H9 (cell line): ENCODE measurements at regions not wholly inside any gene's neighbourhood (a gene's known extent, or its start where the extent isn't known, plus 50 kb on each side); places are given as distances from the start of the nearest gene placed in this dataset.

Source experiments
- DNase-seq: peaks from one replicate; pipeline ENCODE4 v3.0.0-alpha.2; 2017
- H2AFZ ChIP-seq: one replicate; pipeline ENCODE4 v1.6.1; 2013; ENCODE audit warnings: mild to moderate bottlenecking, low read length, control low read depth, moderate library complexity
- H2AK5ac ChIP-seq: 2 replicates; pipeline ENCODE4 v1.6.1; 2013; ENCODE audit warnings: low read length, control low read depth, mixed read lengths; ENCODE audit not compliant: insufficient read length
- H2BK120ac ChIP-seq: one replicate; pipeline ENCODE4 v1.6.1; 2013; ENCODE audit warnings: low read depth, mild to moderate bottlenecking, low read length, control low read depth, inconsistent platforms; ENCODE audit not compliant: poor library complexity, severe bottlenecking
- H2BK12ac ChIP-seq: 2 replicates; pipeline ENCODE4 v1.6.1; 2013; ENCODE audit warnings: low read length, control low read depth, mixed read lengths, low read depth; ENCODE audit not compliant: insufficient read length
- H2BK15ac ChIP-seq: 2 replicates; pipeline ENCODE4 v1.6.1; 2013; ENCODE audit warnings: low read depth, low read length, control low read depth
- H2BK20ac ChIP-seq: one replicate; pipeline ENCODE4 v1.6.1; 2013; ENCODE audit warnings: low read depth, mild to moderate bottlenecking, low read length, control low read depth, inconsistent platforms; ENCODE audit not compliant: poor library complexity, severe bottlenecking
- H2BK5ac ChIP-seq: 2 replicates; pipeline ENCODE4 v1.6.1; 2013; ENCODE audit warnings: low read length, control low read depth, mixed read lengths; ENCODE audit not compliant: insufficient read length
- H3K14ac ChIP-seq: 2 replicates; pipeline ENCODE4 v1.6.1; 2013; ENCODE audit warnings: low read length, control low read depth; ENCODE audit not compliant: insufficient read depth
- H3K18ac ChIP-seq: 2 replicates; pipeline ENCODE4 v1.6.1; 2013; ENCODE audit warnings: low read depth, mild to moderate bottlenecking, mixed read lengths, low read length, control low read depth; ENCODE audit not compliant: insufficient read length
- H3K23ac ChIP-seq: 2 replicates; pipeline ENCODE4 v1.6.1; 2013; ENCODE audit warnings: low read length, control low read depth, mixed read lengths, low read depth; ENCODE audit not compliant: insufficient read length
- H3K23me2 ChIP-seq: 2 replicates; pipeline ENCODE4 v1.6.1; 2013; ENCODE audit warnings: low read depth, mild to moderate bottlenecking, mixed read lengths, low read length, control low read depth; ENCODE audit not compliant: insufficient read length, poor library complexity, severe bottlenecking
- H3K27ac ChIP-seq: 2 replicates; pipeline ENCODE4 v1.5.1; 2013; ENCODE audit warnings: low read length, control low read depth, mixed read lengths, low read depth; ENCODE audit not compliant: insufficient read length
- H3K27me3 ChIP-seq: 2 replicates; pipeline ENCODE4 v1.6.1; 2013; ENCODE audit warnings: low read length, control low read depth, inconsistent platforms; ENCODE audit not compliant: insufficient read depth
- H3K4ac ChIP-seq: 2 replicates; pipeline ENCODE4 v1.6.1; 2013; ENCODE audit warnings: low read depth, mild to moderate bottlenecking, control low read depth, inconsistent platforms, low read length, moderate library complexity
- H3K4me1 ChIP-seq: 2 replicates; pipeline ENCODE4 v1.6.1; 2013; ENCODE audit warnings: low read length, control low read depth, inconsistent platforms; ENCODE audit not compliant: insufficient read depth
- H3K4me2 ChIP-seq: 2 replicates; pipeline ENCODE4 v1.6.1; 2013; ENCODE audit warnings: low read length, control low read depth, mixed read lengths; ENCODE audit not compliant: insufficient read length, insufficient read depth
- H3K56ac ChIP-seq: 2 replicates; pipeline ENCODE4 v1.6.1; 2013; ENCODE audit warnings: low read depth, mild to moderate bottlenecking, mixed read lengths, low read length, control low read depth; ENCODE audit not compliant: insufficient read length
- H3K79me1 ChIP-seq: 2 replicates; pipeline ENCODE4 v1.6.1; 2013; ENCODE audit warnings: low read depth, mild to moderate bottlenecking, moderate library complexity, low read length, control low read depth, inconsistent platforms; ENCODE audit not compliant: insufficient read depth, poor library complexity, severe bottlenecking
- H3K79me2 ChIP-seq: 2 replicates; pipeline ENCODE4 v1.6.1; 2013; ENCODE audit warnings: low read length, control low read depth, inconsistent platforms; ENCODE audit not compliant: insufficient read depth
- H3K9ac ChIP-seq: 2 replicates; pipeline ENCODE4 v1.6.1; 2013; ENCODE audit warnings: low read length, control low read depth, mixed read lengths; ENCODE audit not compliant: insufficient read length; ENCODE audit errors: extremely low read depth
- H3K9me3 ChIP-seq: one replicate; pipeline ENCODE4 v1.6.1; 2013; ENCODE audit warnings: low read depth, low read length, inconsistent platforms; ENCODE audit not compliant: control insufficient read depth
- H3T11ph ChIP-seq: one replicate; pipeline ENCODE4 v1.6.1; 2013; ENCODE audit warnings: mild to moderate bottlenecking, low read length, control low read depth, inconsistent platforms
- H4K20me1 ChIP-seq: one replicate; pipeline ENCODE4 v1.6.1; 2013; ENCODE audit not compliant: control insufficient read depth, insufficient read length, insufficient read depth
- H4K5ac ChIP-seq: 2 replicates; pipeline ENCODE4 v1.6.1; 2013; ENCODE audit warnings: low read depth, mild to moderate bottlenecking, mixed read lengths, low read length, control low read depth; ENCODE audit not compliant: insufficient read length
- H4K8ac ChIP-seq: replicated peaks from 2 replicates; pipeline ENCODE4 v1.6.1; 2013; ENCODE audit warnings: low read length, control low read depth, mixed read lengths, low read depth; ENCODE audit not compliant: insufficient read length
- H4K91ac ChIP-seq: 2 replicates; pipeline ENCODE4 v1.6.1; 2013; ENCODE audit warnings: low read depth, mild to moderate bottlenecking, moderate library complexity, mixed read lengths, low read length, control low read depth; ENCODE audit not compliant: insufficient read length
- H3K27ac Mint-ChIP-seq, 3 experiments: 2 replicates in 2 of 3; 3 replicates in 1 of 3; pipeline ENCODE4 v1.8.0; 2020 to 2021; ENCODE audit warnings: mixed read lengths in 3 of 3, mild to moderate bottlenecking in 1 of 3, moderate library complexity in 1 of 3
- H3K27me3 Mint-ChIP-seq: 2 replicates; pipeline ENCODE4 v1.8.0; 2021; ENCODE audit warnings: low read depth, mild to moderate bottlenecking, moderate library complexity, mixed read lengths
- H3K36me3 Mint-ChIP-seq, 3 experiments: 2 replicates in 2 of 3; 3 replicates in 1 of 3; pipeline ENCODE4 v1.8.0; 2020 to 2021; ENCODE audit warnings: low read depth in 3 of 3, mixed read lengths in 3 of 3; ENCODE audit not compliant: insufficient read depth in 1 of 3
- H3K4me1 Mint-ChIP-seq, 2 experiments: 2 replicates each; pipeline ENCODE4 v1.8.0; 2020; ENCODE audit warnings: mixed read lengths in 2 of 2
- H3K4me3 Mint-ChIP-seq, 2 experiments: 2 replicates in 1 of 2; 3 replicates in 1 of 2; pipeline ENCODE4 v1.8.0; 2020 to 2021; ENCODE audit warnings: mild to moderate bottlenecking in 2 of 2, mixed read lengths in 2 of 2, moderate library complexity in 1 of 2
- H3K9me3 Mint-ChIP-seq, 2 experiments: 2 replicates in 1 of 2; 3 replicates in 1 of 2; pipeline ENCODE4 v1.8.0; 2020; ENCODE audit warnings: mild to moderate bottlenecking in 2 of 2, mixed read lengths in 2 of 2, moderate library complexity in 1 of 2
- CTCF ChIP-seq: fragments of 200-600 bp; sonication (generic); conservative IDR thresholded peaks from 3 replicates; pipeline ENCODE4 v1.8.0; 2021; ENCODE audit warnings: antibody characterized with exemption, mild to moderate bottlenecking
- WGBS: extraction: QIAGEN DNeasy Blood & Tissue Kit; methylation state at CpG from one replicate; pipeline ENCODE4 v1.1.7; 2013; ENCODE audit warnings: missing lambda C conversion rate, low lambda C conversion rate, mixed read lengths; ENCODE audit not compliant: insufficient read length; ENCODE audit errors: extremely low coverage; 5-methylcytosine and 5-hydroxymethylcytosine counted together

GRCh38 chr7:131649003-131649541 lies 92.6 kb upstream of the PODXL start:
- WGBS: no CpG with 5 or more reads among the region's 5 CpGs
- Mint-ChIP-seq H3K27ac (peak overlapping the region in 2 of 3 experiments; percentile 66 to 97; a peak in 5 of 7 replicates), H3K36me3 (no peaks in the 10 kb centered on the region; a peak in 1 of 7 replicates), H3K4me3 (no peak overlapping the region; a peak in 1 of 5 replicates), H3K9me3 (peaks cover 2 to 3% of the 10 kb centered on the region in 2 experiments; a peak in 3 of 5 replicates), H3K27me3 (peaks cover 2% of the 10 kb centered on the region), H3K4me1 (peaks cover 44 to 47% of the 10 kb centered on the region in 2 experiments)
- Histone ChIP-seq H3K14ac (no peak overlapping the region), H2BK12ac (no peak overlapping the region), H3K9ac (no peak overlapping the region), H2AK5ac (no peak overlapping the region), H4K8ac (no peak overlapping the region), H3K23ac (no peak overlapping the region), H3K9me3 (no peaks in the 10 kb centered on the region), H3K23me2 (no peaks in the 10 kb centered on the region), H3K4me2 (no peak overlapping the region), H4K91ac (no peak overlapping the region), H3K4ac (no peak overlapping the region), H3K4me1 (peaks cover 10% of the 10 kb centered on the region; the same call in 1 of the 2 replicates), H3K27me3 (no peaks in the 10 kb centered on the region), H2BK120ac (no peak overlapping the region), H2BK20ac (no peak overlapping the region), H3K79me1 (no peaks in the 10 kb centered on the region), H3K18ac (no peak overlapping the region), H4K20me1 (no peaks in the 10 kb centered on the region), H2BK15ac (no peak overlapping the region), H3K56ac (no peak overlapping the region), H3K79me2 (no peaks in the 10 kb centered on the region; the same call in 1 of the 2 replicates), H3K27ac (no peak overlapping the region), H2BK5ac (no peak overlapping the region), H4K5ac (no peak overlapping the region), H3T11ph (no peak overlapping the region), H2AFZ (no peak overlapping the region)
- DNase-seq: no peak
- no peak for TF ChIP-seq CTCF
